T47D (cell line): ENCODE measurements at regions not wholly inside any gene's neighbourhood (a gene's known extent, or its start where the extent isn't known, plus 50 kb on each side); places are given as distances from the start of the nearest gene placed in this dataset.

Source experiments
- DNase-seq, 2 experiments: peaks; one replicate each; pipeline versions ENCODE4 v3.0.0 to v3.0.0-alpha.2; 2011 to 2012; ENCODE audit warnings: low read depth in 1 of 2, low spot score in 1 of 2
- JUND ChIP-seq: IDR thresholded peaks from 2 replicates; pipeline ENCODE4 v1.6.1; 2012; ENCODE audit warnings: low read depth
- in situ Hi-C: cut with HindIII; loops from 2 replicates; pipeline ENCODE4 v1.10.0; 2016; ENCODE audit warnings: low sequenced_read_pairs, low pct_unique_long_range_greater_than_20kb

GRCh38 chr11:131065435-131066413 lies 149.4 kb upstream of the SNX19 start:
- no peak for TF ChIP-seq JUND
- in situ Hi-C loops = no loop called here
- no peak for DNase-seq

DNA sequence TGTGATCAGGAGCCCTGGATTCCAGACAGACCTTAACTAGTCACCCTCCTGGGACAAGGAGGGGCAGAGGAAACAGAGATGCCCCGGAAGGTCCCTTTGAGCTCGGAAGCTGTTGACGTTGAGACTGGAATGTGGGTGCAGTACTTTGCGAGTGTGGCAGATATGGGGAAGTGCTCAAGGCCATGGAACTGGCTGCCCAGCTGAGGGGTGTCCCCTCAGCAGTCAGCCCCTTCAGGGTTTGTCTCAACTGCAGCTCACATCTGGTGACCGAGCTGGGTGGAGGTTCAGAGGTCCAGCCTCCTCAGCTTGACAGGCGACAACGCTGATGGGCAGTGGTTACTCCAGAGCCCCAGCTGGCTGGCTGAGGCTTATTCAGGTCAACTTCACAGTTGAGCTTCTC lies 150.3 kb upstream of the SNX19 start:
- TF ChIP-seq JUND = no peak
- DNase-seq = no peak
- in situ Hi-C loops = no loop called here

DNA sequence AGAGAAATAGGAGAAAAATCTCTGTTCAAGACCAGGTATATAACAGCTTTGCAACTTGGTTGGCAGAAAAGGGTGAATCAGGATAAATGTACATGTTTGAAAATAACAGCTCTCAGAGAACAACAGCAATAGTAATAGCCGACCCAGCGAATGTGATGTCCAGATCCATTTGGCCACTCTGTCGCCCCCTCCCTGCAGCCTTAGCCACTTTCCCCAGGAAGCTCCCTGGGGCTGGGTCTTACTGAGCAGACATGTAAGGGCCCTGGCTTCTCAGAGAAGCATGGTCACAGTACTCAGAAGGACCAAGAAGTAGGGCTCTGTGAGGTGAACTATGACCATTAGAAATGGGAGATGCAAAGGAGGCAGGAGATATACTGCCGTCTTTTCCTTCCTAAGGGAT lies 154.1 kb upstream of the SNX19 start:
- DNase-seq = no peak
- no peak for TF ChIP-seq JUND
- in situ Hi-C loops = no loop called here

DNA sequence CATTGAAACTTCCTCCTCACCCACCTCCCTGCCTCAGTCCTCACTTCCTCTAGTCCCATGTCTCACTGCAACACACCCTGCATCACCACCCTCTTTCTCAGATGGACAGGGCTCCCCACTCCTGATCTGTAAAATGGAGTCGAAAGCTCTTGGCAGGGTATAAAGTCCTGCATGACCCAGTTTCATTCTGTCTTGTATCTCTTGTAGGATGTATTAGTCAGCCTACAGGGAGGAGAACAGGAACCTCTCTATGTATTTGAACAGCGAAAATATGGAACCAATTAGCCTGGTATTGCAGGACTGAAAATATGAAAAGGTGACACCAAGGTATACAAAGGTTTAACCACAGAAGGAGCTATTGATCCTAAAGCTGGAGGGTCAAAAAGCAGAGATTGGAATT lies 156.9 kb upstream of the SNX19 start:
- DNase-seq = no peak
- in situ Hi-C loops = no loop called here
- no peak for TF ChIP-seq JUND

DNA sequence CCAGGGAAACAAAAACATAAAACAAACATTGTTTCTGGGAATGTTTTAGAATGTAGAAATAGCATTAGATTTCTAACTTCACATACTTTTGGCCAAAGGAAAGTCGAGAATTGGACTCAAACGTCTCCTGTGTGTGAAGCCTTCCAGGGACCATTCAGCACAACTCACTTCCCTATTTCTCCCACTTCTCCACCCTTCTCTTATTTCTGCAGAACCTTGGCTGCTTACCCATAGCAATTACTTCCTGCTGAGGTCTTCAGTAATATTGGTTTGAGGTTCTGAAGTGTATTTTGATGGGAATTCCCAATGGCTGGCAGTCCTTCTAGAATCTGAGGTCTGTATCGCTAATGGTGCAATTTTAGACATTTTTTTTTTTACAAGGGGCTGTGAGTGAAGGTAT lies 158.3 kb upstream of the SNX19 start:
- DNase-seq = no peak
- no peak for TF ChIP-seq JUND
- in situ Hi-C loops = no loop called here

DNA sequence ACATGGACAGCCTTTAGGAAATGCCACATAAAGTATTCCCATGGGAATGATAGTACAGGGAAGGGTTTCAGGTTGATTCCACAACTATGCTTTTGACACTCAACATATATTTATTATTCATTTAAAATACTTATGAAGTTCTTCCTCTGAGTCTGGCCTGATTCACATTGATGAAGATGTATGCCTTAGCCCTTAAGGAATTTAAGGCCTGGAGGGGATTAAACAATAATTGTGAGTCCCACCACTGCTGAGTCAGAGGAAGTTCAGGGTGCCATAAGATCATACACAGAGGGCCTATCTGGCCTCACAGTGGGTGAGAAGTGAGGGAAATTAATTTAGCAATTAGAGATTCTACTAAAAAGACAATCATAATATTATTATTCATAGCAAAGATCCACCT lies 161.1 kb upstream of the SNX19 start:
- no peak for TF ChIP-seq JUND
- no peak for DNase-seq
- in situ Hi-C loops = no loop called here

- in situ Hi-C loops = no loop called here
- DNase-seq = no peak
- TF ChIP-seq JUND = no peak
These were observed 162.8 kb upstream of the SNX19 start for GRCh38 chr11:131079036-131079435.

DNA sequence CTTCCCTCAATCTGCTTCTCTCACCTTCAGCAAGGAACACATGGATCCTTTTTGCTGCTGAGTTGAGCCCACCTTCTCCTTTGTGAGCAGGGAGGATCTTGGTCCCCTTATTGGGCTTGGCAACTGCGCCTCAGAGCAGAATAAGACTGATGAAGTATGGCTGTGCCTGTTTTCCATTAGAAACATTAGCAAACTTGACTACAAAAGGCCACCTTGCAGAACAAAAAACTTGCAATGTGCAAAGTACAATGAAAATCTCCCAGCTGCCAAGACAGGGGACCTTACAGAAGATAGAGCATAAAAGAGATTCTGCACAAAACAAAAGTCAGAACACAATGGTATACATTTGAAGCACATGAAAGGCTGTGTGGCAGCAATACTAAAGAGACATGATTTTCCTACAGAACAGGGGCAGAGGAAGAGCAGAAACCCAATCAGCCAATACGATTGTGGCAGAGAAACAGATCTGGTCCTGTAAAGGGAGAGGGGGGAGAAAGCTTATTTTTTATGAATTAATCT lies 173.5 kb upstream of the SNX19 start:
- no peak for TF ChIP-seq JUND
- no peak for DNase-seq
- in situ Hi-C loops = no loop called here

GRCh38 chr11:131092469-131092868 lies 176.2 kb upstream of the SNX19 start:
- no peak for DNase-seq
- no peak for TF ChIP-seq JUND
- in situ Hi-C loops = no loop called here

DNA sequence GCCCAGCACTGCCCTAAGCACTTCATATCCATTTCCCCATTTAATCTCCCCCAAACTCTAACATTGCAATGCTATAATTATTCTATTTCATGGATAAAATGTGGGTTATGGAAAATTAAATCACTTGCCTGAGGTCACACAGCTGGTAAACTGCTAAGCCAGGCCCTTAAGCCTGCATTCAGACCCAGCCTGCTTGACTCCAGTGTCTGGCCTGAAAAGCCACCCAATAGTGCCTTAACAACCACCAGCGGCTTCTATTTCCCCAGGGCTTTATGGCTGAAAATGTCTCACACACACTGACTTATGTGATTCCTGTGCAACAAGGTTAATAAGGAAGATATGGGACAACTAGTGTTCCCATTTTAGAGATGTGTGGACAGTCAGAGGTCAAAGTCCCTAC lies 178.5 kb upstream of the SNX19 start:
- DNase-seq = no peak
- in situ Hi-C loops = no loop called here
- no peak for TF ChIP-seq JUND

- no peak for DNase-seq
- in situ Hi-C loops = no loop called here
- no peak for TF ChIP-seq JUND
These were observed 179.4 kb upstream of the SNX19 start for GRCh38 chr11:131095511-131096185.

DNA sequence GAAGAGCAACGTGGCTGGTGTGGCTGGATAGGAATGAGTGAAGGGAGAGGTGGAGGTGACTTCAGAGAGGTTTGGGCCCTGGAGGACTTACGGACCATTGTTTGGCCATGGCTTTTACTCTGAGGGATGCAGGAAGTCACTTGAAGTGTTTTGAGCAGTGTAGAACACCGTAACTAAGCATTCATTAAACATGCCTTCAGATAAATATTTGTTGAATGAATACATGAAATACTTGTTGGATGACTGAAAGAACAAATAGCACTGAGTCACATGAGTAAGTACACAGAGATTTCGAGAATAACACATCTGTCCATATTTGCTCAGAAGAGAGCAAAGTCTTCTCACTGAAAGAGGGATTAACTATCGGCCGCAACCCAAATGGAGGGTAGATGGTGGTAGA lies 182.7 kb upstream of the SNX19 start:
- DNase-seq = peak in 1 of 2 experiments; percentile 54
- in situ Hi-C loops = no loop called here
- TF ChIP-seq JUND = peak; percentile 53; the same call in 1 of the 2 replicates

GRCh38 chr11:131099746-131100145 lies 183.5 kb upstream of the SNX19 start:
- no peak for DNase-seq
- no peak for TF ChIP-seq JUND
- in situ Hi-C loops = no loop called here

DNA sequence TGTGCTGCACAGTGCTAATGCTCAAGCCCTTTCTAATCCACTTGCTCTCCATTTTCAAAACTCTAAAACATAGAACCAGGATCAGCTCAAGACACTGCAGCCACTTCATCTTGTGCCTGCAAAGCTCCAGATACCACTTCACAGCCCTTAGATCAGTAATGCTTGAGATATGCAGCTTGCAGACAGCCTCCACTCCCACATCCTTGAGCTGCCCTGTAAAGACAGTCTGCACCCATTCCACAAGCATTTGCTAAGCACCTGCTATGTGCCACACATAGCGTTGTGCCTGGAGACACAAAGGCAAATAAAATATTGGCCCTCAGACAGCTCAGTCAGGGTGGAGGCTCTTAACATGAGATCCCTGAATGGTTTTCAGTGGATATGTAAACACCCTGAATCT lies 192.5 kb upstream of the SNX19 start:
- TF ChIP-seq JUND = no peak
- in situ Hi-C loops = no loop called here
- DNase-seq = no peak
